Mesenchymal stem cell (in vitro differentiated cells and primary cell): ENCODE measurements at regions not wholly inside any gene's neighbourhood (a gene's known extent, or its start where the extent isn't known, plus 50 kb on each side); places are given as distances from the start of the nearest gene placed in this dataset.
A peak's percentile ranks its signal among the peaks of the same experiment; 100 is the strongest.

Source experiments
- DNase-seq: peaks from one replicate; pipeline ENCODE4 v3.0.0-alpha.2; 2013
- H2AFZ ChIP-seq: one replicate; pipeline ENCODE4 v1.6.1; 2013; ENCODE audit warnings: low read depth, mild to moderate bottlenecking, control low read depth, inconsistent platforms, low read length, moderate library complexity
- H2AK5ac ChIP-seq: 2 replicates; pipeline ENCODE4 v1.6.1; 2013; ENCODE audit warnings: low read length, moderate library complexity, mild to moderate bottlenecking, inconsistent platforms; ENCODE audit not compliant: severe bottlenecking
- H2BK120ac ChIP-seq: one replicate; pipeline ENCODE4 v1.6.1; 2013; ENCODE audit warnings: low read depth, mild to moderate bottlenecking, inconsistent platforms, low read length, moderate library complexity
- H2BK12ac ChIP-seq, 2 experiments: one replicate each; pipeline ENCODE4 v1.6.1; 2013; ENCODE audit warnings: inconsistent platforms in 2 of 2, low read length in 2 of 2, mild to moderate bottlenecking in 2 of 2, moderate library complexity in 2 of 2, control low read depth in 1 of 2
- H2BK15ac ChIP-seq: one replicate; pipeline ENCODE4 v1.6.1; 2013; ENCODE audit warnings: mild to moderate bottlenecking, low read depth, inconsistent platforms; ENCODE audit not compliant: poor library complexity, severe bottlenecking
- H2BK5ac ChIP-seq: 2 replicates; pipeline ENCODE4 v1.6.1; 2013; ENCODE audit warnings: low read depth, mild to moderate bottlenecking, low read length, control low read depth, inconsistent platforms; ENCODE audit not compliant: poor library complexity, severe bottlenecking
- H3K14ac ChIP-seq, 2 experiments: one replicate each; pipeline ENCODE4 v1.6.1; 2013; ENCODE audit warnings: inconsistent platforms in 2 of 2, low read length in 2 of 2, control low read depth in 1 of 2, mild to moderate bottlenecking in 1 of 2, moderate library complexity in 1 of 2
- H3K18ac ChIP-seq, 2 experiments: one replicate each; pipeline ENCODE4 v1.6.1; 2013; ENCODE audit warnings: inconsistent platforms in 2 of 2, low read length in 2 of 2, control low read depth in 1 of 2, low read depth in 1 of 2, mild to moderate bottlenecking in 1 of 2
- H3K23ac ChIP-seq, 2 experiments: one replicate each; pipeline ENCODE4 v1.6.1; 2013; ENCODE audit warnings: inconsistent platforms in 2 of 2, low read length in 2 of 2, mild to moderate bottlenecking in 2 of 2, moderate library complexity in 2 of 2, control low read depth in 1 of 2
- H3K27ac ChIP-seq: 2 replicates; pipeline ENCODE4 v1.5.1; 2013; ENCODE audit warnings: mild to moderate bottlenecking, moderate library complexity, low read length, control low read depth, inconsistent platforms; ENCODE audit not compliant: poor library complexity, severe bottlenecking
- H3K27me3 ChIP-seq, 2 experiments: 2 replicates each; pipeline versions ENCODE4 v1.6.1 to v1.7.0; 2013; ENCODE audit warnings: low read length in 2 of 2, mild to moderate bottlenecking in 2 of 2, moderate library complexity in 2 of 2, control low read depth in 1 of 2, inconsistent platforms in 1 of 2; ENCODE audit not compliant: control insufficient read depth in 1 of 2, insufficient read depth in 1 of 2
- H3K36me3 ChIP-seq, 2 experiments: 2 replicates each; pipeline versions ENCODE4 v1.6.1 to v1.7.0; 2013; ENCODE audit warnings: low read length in 2 of 2, control low read depth in 1 of 2, inconsistent platforms in 1 of 2, low read depth in 1 of 2, mild to moderate bottlenecking in 1 of 2; ENCODE audit not compliant: insufficient read depth in 2 of 2, control insufficient read depth in 1 of 2
- H3K4ac ChIP-seq, 2 experiments: one replicate each; pipeline ENCODE4 v1.6.1; 2013; ENCODE audit warnings: inconsistent platforms in 2 of 2, low read length in 2 of 2, mild to moderate bottlenecking in 2 of 2, moderate library complexity in 2 of 2, control low read depth in 1 of 2, low read depth in 1 of 2
- H3K4me1 ChIP-seq: 2 replicates; pipeline ENCODE4 v1.6.1; 2013; ENCODE audit warnings: low read depth, low read length, control low read depth; ENCODE audit not compliant: control insufficient read depth, insufficient read depth
- H3K4me2 ChIP-seq: 2 replicates; pipeline ENCODE4 v1.6.1; 2013; ENCODE audit warnings: low read length, mild to moderate bottlenecking, inconsistent platforms; ENCODE audit not compliant: poor library complexity, severe bottlenecking
- H3K4me3 ChIP-seq, 2 experiments: 2 replicates each; pipeline versions ENCODE4 v1.5.1 to v1.7.0; 2013; ENCODE audit warnings: low read length in 2 of 2, mild to moderate bottlenecking in 2 of 2, control low read depth in 1 of 2, low read depth in 1 of 2; ENCODE audit not compliant: insufficient read depth in 1 of 2
- H3K79me1 ChIP-seq: replicated peaks from 2 replicates; pipeline ENCODE4 v1.6.1; 2013; ENCODE audit warnings: mild to moderate bottlenecking, control low read depth, low read length, inconsistent platforms; ENCODE audit not compliant: poor library complexity, severe bottlenecking
- H3K9ac ChIP-seq: 2 replicates; pipeline ENCODE4 v1.7.0; 2013; ENCODE audit warnings: mild to moderate bottlenecking, low read length, moderate library complexity
- H3K9me3 ChIP-seq: 2 replicates; pipeline ENCODE4 v1.7.0; 2013; ENCODE audit warnings: mild to moderate bottlenecking, low read length; ENCODE audit not compliant: control insufficient read depth
- H4K8ac ChIP-seq: one replicate; pipeline ENCODE4 v1.6.1; 2013; ENCODE audit warnings: inconsistent platforms, mild to moderate bottlenecking, low read length, moderate library complexity
- H4K91ac ChIP-seq: one replicate; pipeline ENCODE4 v1.6.1; 2013; ENCODE audit warnings: mild to moderate bottlenecking, low read length, inconsistent platforms
- WGBS: methylation state at CpG from one replicate; pipeline ENCODE4 v1.1.7; 2013; ENCODE audit warnings: mixed read lengths; 5-methylcytosine and 5-hydroxymethylcytosine counted together

DNA sequence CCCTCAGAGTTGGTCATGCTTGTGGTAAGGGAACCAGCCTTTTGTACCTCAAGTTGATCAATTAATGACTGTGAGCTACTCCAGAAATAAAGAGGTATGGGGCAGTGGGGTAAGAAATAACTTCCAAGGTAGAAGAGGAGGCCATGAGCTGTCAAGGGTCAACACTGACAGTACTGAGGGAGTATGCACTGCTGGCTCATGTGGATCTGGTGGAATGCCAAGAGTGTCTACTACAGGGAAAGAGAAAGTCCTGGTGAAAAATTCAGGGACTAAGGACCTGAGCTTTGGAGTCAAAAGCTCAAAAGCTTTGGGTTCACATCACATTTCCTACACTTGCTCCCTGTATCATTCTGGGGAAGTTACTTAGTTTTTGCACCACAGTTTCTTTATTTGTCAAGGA, 154.9 kb downstream of the SEMA6D start:
- H3K9ac ChIP-seq, result no peak overlapping the region
- H2BK15ac ChIP-seq, result no peak overlapping the region
- no peaks in the 10 kb centered on the region for H3K79me1 ChIP-seq
- no peaks in the 10 kb centered on the region for H3K9me3 ChIP-seq
- no peak overlapping the region for H2BK5ac ChIP-seq
- peak overlapping the region; percentile 57 for H4K8ac ChIP-seq
- no peak overlapping the region for H3K4me3 ChIP-seq
- DNase-seq, result peak; percentile 38
- peak overlapping the region; percentile 21 for H2BK120ac ChIP-seq
- H3K4ac ChIP-seq, result no peak overlapping the region
- H3K27me3 ChIP-seq, result no peaks in the 10 kb centered on the region
- H2AFZ ChIP-seq, result no peak overlapping the region
- H3K4me1 ChIP-seq, result no peaks in the 10 kb centered on the region
- H3K36me3 ChIP-seq, result no peaks in the 10 kb centered on the region
- H3K27ac ChIP-seq, result no peak overlapping the region
- H4K91ac ChIP-seq, result no peak overlapping the region
- H3K23ac ChIP-seq, result no peak overlapping the region
- peak overlapping the region; percentile 73 to 86 for H2BK12ac ChIP-seq
- H3K18ac ChIP-seq, result peak overlapping the region in 1 of 2 experiments; percentile 87
- no peak overlapping the region for H2AK5ac ChIP-seq
- H3K4me2 ChIP-seq, result no peak overlapping the region
- peak overlapping the region in 1 of 2 experiments; percentile 70 for H3K14ac ChIP-seq

GRCh38 chr15:47872869-47873432, 155.6 kb downstream of the SEMA6D start:
- H3K4ac ChIP-seq, result no peak overlapping the region
- DNase-seq, result peak; percentile 57
- WGBS, result 60% methylated on average over 6 of the region's 7 CpGs

DNA sequence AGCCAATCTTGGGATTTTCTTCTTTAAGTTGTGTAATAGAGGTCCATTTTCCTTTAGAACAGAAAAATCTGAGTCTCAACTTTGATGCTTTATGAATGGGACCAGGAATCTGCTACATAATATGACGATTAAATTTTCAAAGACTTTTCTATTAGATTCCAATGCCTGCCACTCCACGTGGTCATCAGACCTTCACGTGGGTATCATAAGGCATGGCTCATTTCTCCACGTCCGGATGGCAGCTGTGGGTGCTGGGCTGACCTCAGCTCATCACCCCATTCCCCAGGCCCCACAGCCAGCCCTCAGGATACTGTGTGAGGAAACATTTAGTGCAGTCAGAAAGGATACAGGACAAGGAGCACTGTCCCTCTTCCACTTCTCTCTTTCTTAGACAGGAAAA, 159.7 kb downstream of the SEMA6D start:
- Histone ChIP-seq H3K27me3 (peaks cover 0 to 6% of the 10 kb centered on the region in 2 experiments), H3K27ac (no peak overlapping the region), H3K18ac (no peak overlapping the region), H3K79me1 (no peaks in the 10 kb centered on the region), H3K4me1 (no peaks in the 10 kb centered on the region), H3K36me3 (no peaks in the 10 kb centered on the region), H4K8ac (no peak overlapping the region), H3K4ac (no peak overlapping the region), H2BK15ac (no peak overlapping the region), H3K4me3 (no peak overlapping the region), H2BK120ac (no peak overlapping the region), H2BK12ac (no peak overlapping the region), H4K91ac (no peak overlapping the region), H3K4me2 (no peak overlapping the region), H2AK5ac (no peak overlapping the region), H3K9ac (no peak overlapping the region), H3K9me3 (no peaks in the 10 kb centered on the region), H3K23ac (no peak overlapping the region), H3K14ac (no peak overlapping the region), H2AFZ (no peak overlapping the region), H2BK5ac (no peak overlapping the region)
- no peak for DNase-seq
- 88% methylated on average over 5 of the region's 5 CpGs for WGBS

More at GRCh38 chr15:47872869-47873432, 155.6 kb downstream of the SEMA6D start:
- Histone ChIP-seq H3K9ac (no peak overlapping the region), H3K14ac (no peak overlapping the region), H2BK120ac (no peak overlapping the region), H2BK12ac (no peak overlapping the region), H3K27ac (no peak overlapping the region), H2AK5ac (no peak overlapping the region), H3K4me2 (no peak overlapping the region), H3K23ac (no peak overlapping the region), H3K18ac (no peak overlapping the region), H2BK5ac (no peak overlapping the region), H3K9me3 (no peaks in the 10 kb centered on the region), H4K91ac (no peak overlapping the region), H3K79me1 (no peaks in the 10 kb centered on the region), H3K4me1 (no peaks in the 10 kb centered on the region), H3K27me3 (no peaks in the 10 kb centered on the region), H4K8ac (no peak overlapping the region), H2AFZ (no peak overlapping the region), H2BK15ac (no peak overlapping the region), H3K4me3 (no peak overlapping the region), H3K36me3 (no peaks in the 10 kb centered on the region)

- no peak overlapping the region for H2BK5ac ChIP-seq
- no peak overlapping the region for H3K9ac ChIP-seq
- H2BK12ac ChIP-seq, result no peak overlapping the region
- H3K36me3 ChIP-seq, result no peaks in the 10 kb centered on the region
- H3K23ac ChIP-seq, result no peak overlapping the region
- H3K18ac ChIP-seq, result no peak overlapping the region
- no peak overlapping the region for H2AK5ac ChIP-seq
- 98% methylated on average over 4 of the region's 5 CpGs for WGBS
- H3K4ac ChIP-seq, result no peak overlapping the region
- H2BK120ac ChIP-seq, result no peak overlapping the region
- H4K91ac ChIP-seq, result no peak overlapping the region
- H3K27me3 ChIP-seq, result peaks cover 0 to 6% of the 10 kb centered on the region in 2 experiments
- no peak overlapping the region for H2BK15ac ChIP-seq
- H3K9me3 ChIP-seq, result no peaks in the 10 kb centered on the region
- H3K4me1 ChIP-seq, result no peaks in the 10 kb centered on the region
- no peak overlapping the region for H3K4me2 ChIP-seq
- no peaks in the 10 kb centered on the region for H3K79me1 ChIP-seq
- no peak overlapping the region for H2AFZ ChIP-seq
- H4K8ac ChIP-seq, result no peak overlapping the region
- no peak overlapping the region for H3K14ac ChIP-seq
- DNase-seq, result no peak
- no peak overlapping the region for H3K27ac ChIP-seq
- no peak overlapping the region for H3K4me3 ChIP-seq
Observed at GRCh38 chr15:47877836-47878235, 160.5 kb downstream of the SEMA6D start.
